ENCODE measurements at regions not wholly inside any gene's neighbourhood (a gene's known extent, or its start where the extent isn't known, plus 50 kb on each side); places are given as distances from the start of the nearest gene placed in this dataset.

GRCh38 chr4:24642981-24643547 is 58.7 kb upstream of the DHX15 start:
- no peak overlapping the region for H2AFZ ChIP-seq (ENCODE audit: control insufficient read depth, low read length)

GRCh38 chr4:24643774-24644520 is 59.6 kb upstream of the DHX15 start:
- dilution Hi-C loops (cut with MboI; ENCODE audit: extremely low pct_ligation_motif_present, low sequenced_read_pairs) = no loop called here

More at GRCh38 chr4:24642981-24643547, 58.7 kb upstream of the DHX15 start:
- Histone ChIP-seq H3K36me3 (ENCODE audit: control insufficient read depth in 2 of 2, extremely low read depth in 1 of 2, insufficient read depth in 2 of 2, low read length in 2 of 2) (no peaks in the 10 kb centered on the region), H3K4me1 (ENCODE audit: control insufficient read depth, extremely low read depth, insufficient read depth, low read length) (peaks cover 19% of the 10 kb centered on the region), H4K20me1 (ENCODE audit: control insufficient read depth, extremely low read depth, insufficient read depth, low read length) (peaks cover 2% of the 10 kb centered on the region), H3K27me3 (ENCODE audit: control insufficient read depth, extremely low read depth, insufficient read depth, low read length) (peaks cover 16% of the 10 kb centered on the region), H3K4me3 (ENCODE audit: control insufficient read depth in 2 of 3, extremely low read depth in 1 of 3, insufficient read depth in 2 of 3, low read depth in 1 of 3, low read length in 3 of 3) (no peak overlapping the region), H3K27ac (ENCODE audit: control insufficient read depth, insufficient read depth, low read length) (no peak overlapping the region), H3K9ac (ENCODE audit: control insufficient read depth, extremely low read depth, insufficient read depth, low read length) (no peak overlapping the region), H3K79me2 (ENCODE audit: control insufficient read depth, insufficient read depth, low read length) (no peaks in the 10 kb centered on the region), H3K4me2 (ENCODE audit: control insufficient read depth, extremely low read depth, insufficient read depth, low read depth, low read length) (no peak overlapping the region), H3K9me1 (ENCODE audit: control insufficient read depth, extremely low read depth, insufficient read depth, low read length) (no peaks in the 10 kb centered on the region), H3K9me3 (ENCODE audit: control insufficient read depth, low read depth, low read length) (no peaks in the 10 kb centered on the region)
- TF ChIP-seq EZH2 (IDR thresholded peaks at IDR 0.05; ENCODE audit: low read length) = no peak
- no peak for TF ChIP-seq CTCF (optimal IDR thresholded peaks at IDR 0.05 in 1 of 3, IDR thresholded peaks at IDR 0.05 in 1 of 3, conservative IDR thresholded peaks at IDR 0.05 in 1 of 3; ENCODE audit: extremely low read depth in 1 of 3, insufficient read depth in 2 of 3, low read length in 3 of 3)
- dilution Hi-C loops (cut with MboI; ENCODE audit: extremely low pct_ligation_motif_present, low sequenced_read_pairs) = no loop called here
- DNase-seq (ENCODE audit: low read depth, low spot score) (no peak), FAIRE-seq (peak; percentile 34)

More at GRCh38 chr4:24643774-24644520, 59.6 kb upstream of the DHX15 start:
- Histone ChIP-seq H2AFZ (ENCODE audit: control insufficient read depth, low read length) (no peak overlapping the region), H3K9ac (ENCODE audit: control insufficient read depth, extremely low read depth, insufficient read depth, low read length) (no peak overlapping the region), H3K27ac (ENCODE audit: control insufficient read depth, insufficient read depth, low read length) (no peak overlapping the region), H3K36me3 (ENCODE audit: control insufficient read depth in 2 of 2, extremely low read depth in 1 of 2, insufficient read depth in 2 of 2, low read length in 2 of 2) (no peaks in the 10 kb centered on the region), H3K4me3 (ENCODE audit: control insufficient read depth in 2 of 3, extremely low read depth in 1 of 3, insufficient read depth in 2 of 3, low read depth in 1 of 3, low read length in 3 of 3) (no peak overlapping the region), H4K20me1 (ENCODE audit: control insufficient read depth, extremely low read depth, insufficient read depth, low read length) (peaks cover 2% of the 10 kb centered on the region), H3K9me1 (ENCODE audit: control insufficient read depth, extremely low read depth, insufficient read depth, low read length) (no peaks in the 10 kb centered on the region), H3K4me2 (ENCODE audit: control insufficient read depth, extremely low read depth, insufficient read depth, low read depth, low read length) (no peak overlapping the region), H3K27me3 (ENCODE audit: control insufficient read depth, extremely low read depth, insufficient read depth, low read length) (peaks cover 18% of the 10 kb centered on the region), H3K79me2 (ENCODE audit: control insufficient read depth, insufficient read depth, low read length) (no peaks in the 10 kb centered on the region), H3K9me3 (ENCODE audit: control insufficient read depth, low read depth, low read length) (no peaks in the 10 kb centered on the region), H3K4me1 (ENCODE audit: control insufficient read depth, extremely low read depth, insufficient read depth, low read length) (peaks cover 19% of the 10 kb centered on the region)
- TF ChIP-seq EZH2 (IDR thresholded peaks at IDR 0.05; ENCODE audit: low read length) (no peak), CTCF (optimal IDR thresholded peaks at IDR 0.05 in 1 of 3, IDR thresholded peaks at IDR 0.05 in 1 of 3, conservative IDR thresholded peaks at IDR 0.05 in 1 of 3; ENCODE audit: extremely low read depth in 1 of 3, insufficient read depth in 2 of 3, low read length in 3 of 3) (no peak)
- DNase-seq (ENCODE audit: low read depth, low spot score) (peak; percentile 17), FAIRE-seq (no peak)

Measured in keratinocyte (primary cell).